ENCODE measurements at regions not wholly inside any gene's neighbourhood (a gene's known extent, or its start where the extent isn't known, plus 50 kb on each side); places are given as distances from the start of the nearest gene placed in this dataset.
"Not testable (repeated sequence)": the region's sequence is repeated elsewhere in the genome, so short reads cannot be mapped to it uniquely, and the experiment has no call there.

GRCh38 chr11:110347660-110348059 is 51.2 kb upstream of the RDX start:
- H3K27ac ChIP-seq (ENCODE audit: control insufficient read depth, insufficient read depth, low read length) = no peak overlapping the region
- no peak overlapping the region for H3K4me2 ChIP-seq (ENCODE audit: control insufficient read depth, extremely low read depth, insufficient read depth, low read depth, low read length)
- H3K36me3 ChIP-seq (ENCODE audit: control insufficient read depth in 2 of 2, extremely low read depth in 1 of 2, insufficient read depth in 2 of 2, low read length in 2 of 2) = no peaks in the 10 kb centered on the region

GRCh38 chr11:110349138-110349996 is 53.0 kb upstream of the RDX start:
- Histone ChIP-seq H3K36me3 (ENCODE audit: control insufficient read depth in 2 of 2, extremely low read depth in 1 of 2, insufficient read depth in 2 of 2, low read length in 2 of 2) (no peaks in the 10 kb centered on the region), H4K20me1 (ENCODE audit: control insufficient read depth, extremely low read depth, insufficient read depth, low read length) (no peaks in the 10 kb centered on the region), H3K4me1 (ENCODE audit: control insufficient read depth, extremely low read depth, insufficient read depth, low read length) (no peaks in the 10 kb centered on the region), H3K4me2 (ENCODE audit: control insufficient read depth, extremely low read depth, insufficient read depth, low read depth, low read length) (no peak overlapping the region), H3K27me3 (ENCODE audit: control insufficient read depth, extremely low read depth, insufficient read depth, low read length) (no peaks in the 10 kb centered on the region), H3K79me2 (ENCODE audit: control insufficient read depth, insufficient read depth, low read length) (no peaks in the 10 kb centered on the region), H3K9me1 (ENCODE audit: control insufficient read depth, extremely low read depth, insufficient read depth, low read length) (no peaks in the 10 kb centered on the region), H2AFZ (ENCODE audit: control insufficient read depth, low read length) (no peak overlapping the region), H3K9me3 (ENCODE audit: control insufficient read depth, low read depth, low read length) (no peaks in the 10 kb centered on the region), H3K27ac (ENCODE audit: control insufficient read depth, insufficient read depth, low read length) (no peak overlapping the region), H3K9ac (ENCODE audit: control insufficient read depth, extremely low read depth, insufficient read depth, low read length) (no peak overlapping the region), H3K4me3 (ENCODE audit: control insufficient read depth in 2 of 3, extremely low read depth in 1 of 3, insufficient read depth in 2 of 3, low read depth in 1 of 3, low read length in 3 of 3) (no peak overlapping the region)
- TF ChIP-seq EZH2 (IDR thresholded peaks at IDR 0.05; ENCODE audit: low read length) (no peak), CTCF (optimal IDR thresholded peaks at IDR 0.05 in 1 of 3, IDR thresholded peaks at IDR 0.05 in 1 of 3, conservative IDR thresholded peaks at IDR 0.05 in 1 of 3; ENCODE audit: extremely low read depth in 1 of 3, insufficient read depth in 2 of 3, low read length in 3 of 3) (no peak)
- FAIRE-seq (no peak), DNase-seq (ENCODE audit: low read depth, low spot score) (no peak)
- dilution Hi-C loops (cut with MboI; ENCODE audit: extremely low pct_ligation_motif_present, low sequenced_read_pairs) = no loop called here

More at GRCh38 chr11:110347660-110348059, 51.2 kb upstream of the RDX start:
- FAIRE-seq (no peak), DNase-seq (ENCODE audit: low read depth, low spot score) (no peak)
- Histone ChIP-seq H3K9me1 (ENCODE audit: control insufficient read depth, extremely low read depth, insufficient read depth, low read length) (no peaks in the 10 kb centered on the region), H3K79me2 (ENCODE audit: control insufficient read depth, insufficient read depth, low read length) (no peaks in the 10 kb centered on the region), H2AFZ (ENCODE audit: control insufficient read depth, low read length) (no peak overlapping the region), H3K4me3 (ENCODE audit: control insufficient read depth in 2 of 3, extremely low read depth in 1 of 3, insufficient read depth in 2 of 3, low read depth in 1 of 3, low read length in 3 of 3) (no peak overlapping the region), H3K4me1 (ENCODE audit: control insufficient read depth, extremely low read depth, insufficient read depth, low read length) (no peaks in the 10 kb centered on the region), H3K27me3 (ENCODE audit: control insufficient read depth, extremely low read depth, insufficient read depth, low read length) (no peaks in the 10 kb centered on the region), H4K20me1 (ENCODE audit: control insufficient read depth, extremely low read depth, insufficient read depth, low read length) (no peaks in the 10 kb centered on the region), H3K9me3 (ENCODE audit: control insufficient read depth, low read depth, low read length) (no peaks in the 10 kb centered on the region), H3K9ac (ENCODE audit: control insufficient read depth, extremely low read depth, insufficient read depth, low read length) (no peak overlapping the region)
- dilution Hi-C loops (cut with MboI; ENCODE audit: extremely low pct_ligation_motif_present, low sequenced_read_pairs) = no loop called here
- no peak for TF ChIP-seq EZH2 (IDR thresholded peaks at IDR 0.05; ENCODE audit: low read length)
- TF ChIP-seq CTCF (optimal IDR thresholded peaks at IDR 0.05 in 1 of 3, IDR thresholded peaks at IDR 0.05 in 1 of 3, conservative IDR thresholded peaks at IDR 0.05 in 1 of 3; ENCODE audit: extremely low read depth in 1 of 3, insufficient read depth in 2 of 3, low read length in 3 of 3) = no peak

GRCh38 chr11:110349997-110350383 is 53.6 kb upstream of the RDX start:
- dilution Hi-C loops (cut with MboI; ENCODE audit: extremely low pct_ligation_motif_present, low sequenced_read_pairs); H2AFZ ChIP-seq (ENCODE audit: control insufficient read depth, low read length): not testable (repeated sequence)

More at GRCh38 chr11:110349997-110350383, 53.6 kb upstream of the RDX start:
- not testable (repeated sequence) for H3K9ac ChIP-seq (ENCODE audit: control insufficient read depth, extremely low read depth, insufficient read depth, low read length); H3K4me2 ChIP-seq (ENCODE audit: control insufficient read depth, extremely low read depth, insufficient read depth, low read depth, low read length); H3K4me1 ChIP-seq (ENCODE audit: control insufficient read depth, extremely low read depth, insufficient read depth, low read length); H3K27me3 ChIP-seq (ENCODE audit: control insufficient read depth, extremely low read depth, insufficient read depth, low read length); H3K9me1 ChIP-seq (ENCODE audit: control insufficient read depth, extremely low read depth, insufficient read depth, low read length); H4K20me1 ChIP-seq (ENCODE audit: control insufficient read depth, extremely low read depth, insufficient read depth, low read length); H3K79me2 ChIP-seq (ENCODE audit: control insufficient read depth, insufficient read depth, low read length); DNase-seq (ENCODE audit: low read depth, low spot score); H3K4me3 ChIP-seq (ENCODE audit: control insufficient read depth in 2 of 3, extremely low read depth in 1 of 3, insufficient read depth in 2 of 3, low read depth in 1 of 3, low read length in 3 of 3); H3K9me3 ChIP-seq (ENCODE audit: control insufficient read depth, low read depth, low read length); FAIRE-seq; H3K36me3 ChIP-seq (ENCODE audit: control insufficient read depth in 2 of 2, extremely low read depth in 1 of 2, insufficient read depth in 2 of 2, low read length in 2 of 2); H3K27ac ChIP-seq (ENCODE audit: control insufficient read depth, insufficient read depth, low read length)

All from keratinocyte (primary cell).